ENCODE measurements at regions not wholly inside any gene's neighbourhood (a gene's known extent, or its start where the extent isn't known, plus 50 kb on each side); places are given as distances from the start of the nearest gene placed in this dataset.

GRCh38 chr2:76295762-76296161, 585.0 kb upstream of the GCFC2 start:
- TF ChIP-seq ZNF274 (IDR thresholded peaks at IDR 0.05; ENCODE audit: low read depth, low read length) (no peak), YY1 (IDR thresholded peaks at IDR 0.05; ENCODE audit: insufficient read depth, insufficient read length) (no peak)

Measured in NT2/D1 (cell line).